HG02973 (cell line): ENCODE measurements at regions not wholly inside any gene's neighbourhood (a gene's known extent, or its start where the extent isn't known, plus 50 kb on each side); places are given as distances from the start of the nearest gene placed in this dataset.

Source experiments
- ATAC-seq: cut with Tn5 transposase; IDR thresholded peaks from one replicate; pipeline ENCODE4 v1.9.1; 2021; ENCODE audit warnings: moderate library complexity; ENCODE audit not compliant: unreplicated experiment

DNA sequence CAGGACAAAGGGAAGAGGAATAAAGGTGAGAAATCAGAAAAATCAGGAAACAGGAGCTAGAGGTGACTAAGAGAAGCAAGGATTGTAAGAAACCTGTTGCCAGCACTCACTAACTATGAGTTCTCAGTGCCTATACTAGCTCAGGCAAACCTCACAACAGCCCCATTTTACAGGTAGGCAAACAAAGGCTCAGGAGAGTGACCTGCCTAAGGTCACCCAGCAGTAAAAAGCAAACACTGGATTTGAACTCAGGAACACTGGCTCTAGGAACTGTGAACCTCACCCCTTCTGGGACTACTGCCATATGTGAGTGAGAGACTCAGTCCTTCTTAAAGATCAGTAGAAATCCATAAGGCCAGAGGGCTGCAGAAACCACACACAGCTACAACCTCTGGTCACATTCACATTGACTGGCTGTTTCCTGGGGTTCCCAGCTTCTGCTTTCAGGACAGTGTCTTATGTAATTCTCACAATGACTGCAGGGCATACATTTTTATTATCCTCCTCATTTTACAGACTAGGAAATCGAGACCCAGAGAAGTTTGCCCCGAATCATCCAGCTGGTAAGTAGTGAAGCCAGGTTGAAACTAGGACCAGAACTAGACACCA lies 80.7 kb upstream of the MAFB start:
- ATAC-seq, result no peak

DNA sequence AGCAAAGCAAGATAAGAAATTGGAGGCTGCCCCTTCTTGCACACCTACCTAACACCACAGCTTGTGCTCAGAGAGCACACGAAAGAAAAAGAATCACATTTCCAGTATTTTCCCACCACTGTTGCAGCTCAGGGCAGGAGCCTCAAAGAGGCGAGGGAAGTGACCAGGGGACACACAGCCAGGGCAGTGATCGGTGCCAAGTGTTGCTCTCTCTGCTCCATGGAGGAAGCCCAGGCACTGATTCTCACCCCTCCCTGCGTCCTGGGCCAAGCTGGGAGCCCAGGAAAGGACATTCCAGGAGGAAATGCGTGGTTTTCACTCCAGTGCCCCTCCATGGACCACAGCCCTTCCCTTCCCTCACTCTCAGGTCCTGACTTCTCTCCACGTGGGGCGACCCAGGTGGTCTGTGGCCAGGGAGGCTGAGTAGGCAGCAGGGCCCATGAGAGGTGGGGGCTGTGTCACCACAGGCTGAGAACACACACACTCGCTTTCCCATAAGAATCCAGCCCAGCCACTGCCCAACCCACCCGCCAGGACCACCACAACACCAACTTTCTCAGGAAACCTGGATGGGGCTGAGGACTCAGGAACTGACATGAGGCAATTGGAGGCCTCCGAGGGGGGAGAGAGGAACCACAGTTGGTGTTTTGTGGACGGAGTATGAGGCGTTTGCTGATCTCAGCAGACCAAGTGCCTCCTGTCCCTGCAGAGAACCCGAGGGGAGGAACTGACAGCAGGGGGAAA lies 81.7 kb upstream of the MAFB start:
- ATAC-seq, result no peak

DNA sequence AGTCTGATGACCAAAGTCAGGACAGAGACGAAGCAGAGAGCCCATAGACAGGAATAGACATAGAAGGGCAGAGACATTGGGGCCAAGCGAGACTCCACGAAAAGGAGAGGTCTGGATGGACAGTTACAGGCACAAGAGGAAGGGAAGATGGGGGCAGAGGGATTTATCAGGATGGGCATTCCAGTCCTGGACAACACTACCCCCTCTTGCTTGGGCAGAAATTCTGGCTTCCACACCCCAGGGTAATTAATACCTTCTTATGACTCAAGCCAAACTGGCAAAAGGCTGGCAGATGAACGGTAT lies 82.2 kb upstream of the MAFB start:
- no peak for ATAC-seq

DNA sequence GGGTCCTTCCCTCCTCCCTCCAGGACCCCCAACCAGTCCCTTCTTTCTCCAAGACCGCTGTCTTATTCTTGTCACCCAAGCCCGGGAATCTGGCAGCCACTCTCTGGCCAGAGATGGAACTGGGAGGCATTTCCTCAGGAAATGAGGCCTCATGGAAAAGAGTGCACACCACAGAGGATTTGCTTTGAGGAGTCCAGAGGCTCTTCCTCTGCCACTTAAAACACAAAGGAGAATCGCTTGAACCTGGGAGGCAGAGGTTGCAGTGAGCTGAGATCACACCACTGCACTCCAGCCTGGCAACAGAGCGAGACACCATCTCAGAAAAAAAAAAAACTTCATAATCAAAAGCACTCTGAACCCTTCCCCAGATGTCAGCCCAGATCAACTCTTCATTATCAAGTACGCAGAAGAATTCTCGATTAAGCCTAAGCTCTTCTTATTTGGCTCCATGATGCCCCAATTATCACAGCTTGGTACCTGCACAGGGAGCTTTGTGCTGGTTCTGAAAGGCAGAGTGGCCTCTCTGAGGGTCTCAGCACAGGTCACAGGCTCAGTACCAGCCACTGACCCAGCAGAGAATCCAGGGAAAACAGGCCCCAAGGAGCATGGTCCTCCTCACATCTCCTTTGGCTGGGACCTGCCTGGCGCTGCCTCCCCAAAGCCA lies 82.9 kb upstream of the MAFB start:
- no peak for ATAC-seq

DNA sequence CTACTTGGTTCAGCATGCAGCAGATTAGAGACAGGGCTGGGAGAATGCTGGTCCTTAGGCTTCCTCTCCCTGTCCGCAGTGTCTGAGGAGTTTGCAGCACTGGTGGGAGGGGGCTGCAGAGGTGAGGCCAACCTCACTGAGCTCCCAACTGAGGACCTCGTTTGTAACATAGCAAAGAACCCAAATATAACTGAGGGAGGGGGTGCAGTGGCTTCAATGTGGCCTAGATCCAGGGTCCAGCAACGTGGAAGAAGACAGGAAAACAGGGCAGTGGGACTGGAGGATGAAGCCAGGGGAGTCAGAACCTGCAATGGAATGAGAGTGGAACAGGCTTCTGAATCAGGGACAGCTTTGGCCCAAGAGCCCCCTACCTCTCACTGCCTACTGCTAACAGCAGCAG lies 84.3 kb upstream of the MAFB start:
- ATAC-seq, result no peak

DNA sequence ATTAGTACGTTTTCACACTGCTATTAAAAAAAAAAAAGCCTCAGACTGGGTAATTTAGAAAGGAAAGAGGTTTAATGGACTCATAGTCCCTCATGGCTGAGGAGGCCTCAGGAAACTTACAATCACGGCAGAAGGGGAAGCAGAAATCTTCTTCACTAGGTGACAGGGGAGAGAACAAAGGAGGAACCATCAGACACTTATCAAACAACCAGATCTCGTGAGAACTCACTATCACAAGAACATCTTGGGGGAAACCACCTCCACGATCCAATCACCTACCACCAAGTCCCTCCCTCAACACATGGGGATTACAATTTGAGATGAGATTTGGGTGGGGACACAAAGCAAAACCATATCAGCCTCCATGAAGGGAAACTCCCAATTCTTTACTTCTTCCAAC lies 85.2 kb upstream of the MAFB start:
- no peak for ATAC-seq

DNA sequence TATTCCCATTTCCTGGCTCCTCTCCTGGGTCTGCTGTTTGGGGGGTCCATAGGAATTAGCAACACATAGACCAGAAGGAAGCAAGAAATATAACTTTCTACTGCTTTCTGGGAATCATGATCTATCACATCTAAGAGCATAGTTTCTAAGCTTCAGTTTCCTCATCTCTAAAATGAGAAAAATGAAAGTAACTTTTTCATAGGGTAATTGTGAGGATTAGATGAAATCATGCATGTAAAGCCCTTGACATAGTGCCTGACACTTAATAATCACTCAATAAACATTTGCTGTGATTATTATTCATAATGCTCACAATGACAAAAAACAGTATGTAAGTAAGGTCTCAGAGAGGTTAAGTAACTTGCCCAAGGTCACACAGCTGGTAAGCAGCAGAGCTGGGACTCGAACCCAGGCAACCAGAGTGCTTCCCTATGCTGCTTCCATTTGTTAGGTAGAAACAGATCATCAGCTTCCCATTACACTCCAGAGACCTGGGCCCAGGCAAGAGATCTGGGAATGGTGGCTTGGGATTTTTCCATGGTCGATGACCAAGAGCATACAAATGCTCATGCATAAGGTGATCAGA lies 86.6 kb upstream of the MAFB start:
- no peak for ATAC-seq

DNA sequence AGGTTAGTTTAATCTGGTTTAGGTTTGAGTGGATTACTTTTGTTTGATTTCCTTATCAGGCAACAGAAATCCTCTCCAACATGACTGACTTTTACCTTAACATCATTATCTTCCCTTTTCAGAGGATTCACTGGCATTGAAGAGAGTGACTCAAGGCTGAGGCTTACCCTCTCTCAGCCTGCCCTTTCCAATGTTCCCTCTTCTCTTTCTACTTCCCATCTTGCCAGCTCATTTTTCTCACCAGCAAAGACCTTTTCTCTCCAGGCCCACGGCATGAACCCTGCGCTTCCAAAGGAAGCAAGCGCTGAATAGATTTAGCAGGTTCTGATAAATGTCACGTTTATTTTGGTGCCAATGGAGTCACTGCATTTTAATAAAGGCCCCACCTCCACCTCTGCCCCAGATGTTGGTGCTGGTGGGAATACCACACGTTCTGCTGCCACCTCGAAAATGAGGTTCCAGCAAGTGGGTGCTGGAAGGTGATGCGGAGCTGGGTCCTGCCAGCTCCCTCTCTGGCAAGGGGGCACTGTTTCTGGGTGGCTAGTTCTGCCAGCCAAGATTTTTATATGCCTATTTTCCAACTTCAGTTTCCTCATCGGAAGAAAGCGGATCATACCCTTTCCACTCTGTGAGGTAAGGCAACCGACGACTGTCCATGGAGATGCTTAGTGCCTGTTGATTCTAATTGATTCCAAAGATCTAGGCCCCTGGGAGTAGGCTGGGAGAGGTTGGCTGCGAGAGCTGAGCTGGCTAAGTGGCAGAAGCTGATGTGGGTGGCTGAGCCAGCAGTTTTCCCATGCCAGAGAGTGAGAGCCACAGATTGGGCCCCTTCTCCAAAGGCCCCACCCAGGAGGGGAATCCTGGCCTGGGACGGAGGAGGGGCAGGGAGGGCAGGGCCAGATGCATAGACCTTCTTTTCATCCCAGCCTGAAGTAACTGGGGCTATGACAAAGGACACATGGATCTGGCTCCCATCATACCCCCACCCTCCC lies 87.7 kb upstream of the MAFB start:
- ATAC-seq, result no peak

DNA sequence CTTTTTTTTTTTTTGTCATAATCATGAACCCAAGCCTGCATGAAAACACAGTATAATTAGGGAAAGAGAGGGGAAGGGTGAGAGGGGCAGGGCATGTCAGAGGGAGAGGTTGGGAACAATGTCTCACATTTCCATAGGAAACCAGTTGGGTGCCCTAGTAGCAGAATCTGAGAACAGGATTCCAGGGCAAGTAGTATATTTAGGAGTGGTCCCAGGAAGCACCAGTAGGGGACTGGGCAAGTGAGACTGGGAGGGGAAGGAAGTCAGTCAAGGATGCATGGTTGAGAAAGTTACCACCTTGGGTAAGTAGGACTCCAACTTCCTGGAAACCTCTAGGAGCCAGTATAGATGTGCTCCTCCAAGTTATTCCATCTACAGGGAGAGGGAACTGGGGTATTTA lies 88.6 kb upstream of the MAFB start:
- ATAC-seq, result no peak

DNA sequence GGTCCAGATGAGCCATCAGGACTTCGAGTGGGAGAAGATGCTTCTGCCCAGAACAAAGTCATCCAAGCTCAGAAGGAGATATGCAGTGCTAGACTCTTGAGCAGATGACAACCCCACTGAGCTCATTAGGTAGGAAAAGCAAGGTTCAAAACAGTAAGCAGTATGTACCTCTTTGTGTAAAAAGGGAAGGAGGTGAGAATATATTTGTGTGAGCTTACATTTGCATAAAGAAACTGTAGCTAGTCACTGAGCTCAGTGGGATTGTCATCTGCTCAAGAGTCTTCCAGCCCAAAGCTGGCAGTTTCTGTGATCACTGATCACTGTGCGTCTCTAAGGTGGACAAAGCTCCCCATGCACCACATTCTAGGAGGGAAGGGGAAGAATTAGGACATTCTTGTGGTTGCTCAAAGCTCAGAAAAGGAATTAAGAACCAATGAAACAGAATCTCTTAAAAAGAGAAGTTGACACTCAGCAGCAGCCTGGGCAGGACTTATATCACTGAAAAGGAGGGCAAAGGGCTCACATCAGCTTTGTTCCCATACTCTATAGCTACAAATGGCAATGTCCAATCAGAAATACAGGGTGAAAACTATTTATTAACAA lies 90.0 kb upstream of the MAFB start:
- ATAC-seq, result no peak

DNA sequence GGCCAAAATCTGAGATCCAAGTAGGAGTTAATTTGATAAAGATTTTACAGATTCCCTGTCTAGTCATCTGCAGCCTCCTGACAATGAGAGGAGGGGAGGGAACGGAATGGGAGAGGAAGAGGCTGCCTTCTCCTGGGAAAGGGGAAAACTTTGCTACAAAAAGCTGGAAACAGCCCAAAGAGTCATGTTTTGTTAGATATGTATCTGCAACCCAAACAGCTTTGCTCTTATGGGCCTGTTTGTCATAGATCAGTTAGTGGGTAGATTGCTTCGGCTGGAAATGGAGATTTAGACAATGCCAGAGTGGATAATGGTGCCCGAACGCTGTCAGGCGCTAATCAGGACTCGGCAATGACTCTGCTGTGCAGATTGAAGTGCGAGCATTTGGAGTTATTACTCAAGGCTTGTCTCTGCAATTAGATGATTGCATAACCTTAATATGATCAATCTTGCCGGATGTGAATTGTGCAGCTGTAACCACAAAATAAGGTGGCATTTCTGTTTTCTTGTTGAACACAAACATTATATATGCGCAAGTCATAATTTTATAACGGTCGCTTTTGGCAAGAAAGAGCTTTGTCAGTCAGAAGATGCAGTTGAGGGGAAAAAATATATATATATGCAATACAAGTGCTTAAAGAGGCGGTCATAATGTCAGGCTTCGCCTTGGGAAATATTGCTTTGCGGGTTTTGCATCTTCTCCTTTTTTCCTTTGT lies 92.4 kb upstream of the MAFB start:
- ATAC-seq, result no peak

DNA sequence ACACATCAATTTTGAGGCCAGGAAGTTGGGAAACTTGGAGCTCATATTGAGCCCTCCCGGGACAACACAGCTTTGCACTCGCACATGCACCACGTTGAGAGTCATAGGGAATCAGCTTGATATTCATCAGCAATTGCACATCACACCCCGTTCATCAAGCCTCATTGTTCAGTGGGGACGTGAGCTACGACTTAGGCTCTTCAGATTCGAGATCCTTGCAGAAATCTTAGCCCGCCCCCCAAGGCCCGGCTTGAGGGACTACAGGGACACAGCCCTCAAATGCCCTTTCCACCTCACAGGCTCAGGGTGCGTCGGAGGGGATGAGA lies 93.0 kb upstream of the MAFB start:
- ATAC-seq, result no peak

DNA sequence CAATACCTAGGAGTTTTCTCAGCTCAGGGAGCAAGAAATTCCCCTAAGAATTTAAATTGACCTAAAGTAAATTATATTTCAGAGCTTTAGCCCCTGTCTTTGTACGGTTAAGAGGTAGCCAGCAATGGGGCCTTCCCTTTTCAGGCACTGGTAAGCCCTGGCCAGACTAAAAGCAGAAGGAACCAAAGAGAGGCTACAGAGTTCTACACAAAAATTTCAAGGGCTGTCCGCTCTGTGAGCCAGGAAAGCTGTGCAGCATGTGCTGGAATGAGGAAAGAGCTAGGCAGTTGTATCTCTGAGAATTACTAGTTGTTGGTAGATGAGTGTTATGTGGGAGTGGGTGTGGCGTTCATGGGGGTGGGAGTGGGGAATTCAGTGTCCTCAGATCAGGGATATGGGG lies 96.3 kb upstream of the MAFB start:
- ATAC-seq, result no peak

DNA sequence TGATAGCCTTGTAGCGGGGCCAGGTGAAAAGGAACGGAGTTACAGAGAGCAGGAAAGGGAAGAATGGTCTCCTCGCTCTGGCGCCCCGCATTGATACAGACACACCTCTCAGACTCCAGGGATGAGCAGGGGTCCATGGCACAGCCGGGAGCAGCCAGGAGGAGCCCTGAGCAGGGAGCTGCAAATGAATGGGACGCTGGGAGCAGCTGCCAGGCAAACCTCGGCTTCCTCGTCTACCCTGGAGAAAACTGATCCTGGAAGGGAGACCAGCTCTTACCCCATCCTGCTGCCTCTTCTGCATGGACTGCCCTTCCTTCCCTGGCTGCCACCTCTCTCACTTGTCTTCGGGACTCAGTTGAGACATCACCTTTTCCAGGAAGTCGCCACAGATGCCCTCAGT lies 97.3 kb upstream of the MAFB start:
- ATAC-seq, result no peak

DNA sequence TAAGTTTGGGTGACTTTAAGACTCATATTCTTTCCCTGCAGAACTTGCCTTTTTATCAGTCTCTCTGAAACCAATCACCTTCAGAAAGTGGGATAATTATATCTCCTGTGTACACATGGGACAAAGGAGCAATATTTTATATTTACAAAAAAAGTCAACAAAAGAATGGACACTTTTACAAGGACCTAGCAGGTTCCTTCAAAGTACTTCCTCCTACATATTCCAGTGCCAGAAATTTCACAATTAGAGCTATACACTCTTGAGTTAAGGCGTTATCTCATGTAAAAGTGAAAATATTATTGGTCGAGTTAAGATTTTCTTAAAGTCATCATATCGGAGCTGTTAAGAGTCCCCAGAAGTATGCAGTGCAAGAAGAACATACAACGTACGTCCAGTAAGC lies 98.9 kb upstream of the MAFB start:
- ATAC-seq, result no peak

DNA sequence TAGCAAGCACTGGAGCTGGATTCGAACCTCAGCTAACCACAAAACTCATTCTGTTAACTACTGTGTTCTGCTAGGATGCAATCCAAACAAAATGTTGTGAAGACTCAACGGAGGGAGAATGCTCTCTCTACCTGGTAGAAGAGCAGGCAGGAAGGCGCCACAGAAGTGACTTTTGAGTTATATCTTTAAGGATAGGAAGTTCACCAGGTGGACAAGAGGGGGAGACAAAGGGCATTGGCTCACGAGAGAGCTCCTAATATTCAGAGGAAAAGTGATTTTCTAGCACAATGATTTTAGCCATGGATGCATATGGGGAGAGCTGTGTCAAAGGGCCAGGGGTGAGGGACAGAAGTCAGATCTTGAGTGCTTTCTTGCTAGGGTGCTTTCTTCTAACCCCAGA lies 108.4 kb upstream of the MAFB start:
- no peak for ATAC-seq

DNA sequence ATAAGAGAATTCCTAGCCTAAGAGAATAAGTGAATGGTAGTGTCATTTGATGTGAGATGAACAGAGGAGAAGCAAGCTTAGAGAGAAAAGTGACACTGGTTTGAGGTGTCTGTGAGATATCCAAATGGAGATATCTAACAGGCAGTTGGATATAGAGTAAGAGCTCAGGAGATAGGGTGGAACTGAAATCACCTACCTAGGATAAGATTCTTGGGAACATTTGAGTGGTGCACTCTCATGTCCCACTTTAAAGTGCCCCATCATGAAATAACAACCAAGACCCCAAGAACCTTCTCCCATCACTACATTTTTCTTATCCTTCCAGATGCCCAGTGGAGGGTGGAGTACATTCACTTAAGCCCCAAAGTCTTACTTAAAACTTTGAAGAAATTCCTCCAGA lies 109.0 kb upstream of the MAFB start:
- no peak for ATAC-seq

DNA sequence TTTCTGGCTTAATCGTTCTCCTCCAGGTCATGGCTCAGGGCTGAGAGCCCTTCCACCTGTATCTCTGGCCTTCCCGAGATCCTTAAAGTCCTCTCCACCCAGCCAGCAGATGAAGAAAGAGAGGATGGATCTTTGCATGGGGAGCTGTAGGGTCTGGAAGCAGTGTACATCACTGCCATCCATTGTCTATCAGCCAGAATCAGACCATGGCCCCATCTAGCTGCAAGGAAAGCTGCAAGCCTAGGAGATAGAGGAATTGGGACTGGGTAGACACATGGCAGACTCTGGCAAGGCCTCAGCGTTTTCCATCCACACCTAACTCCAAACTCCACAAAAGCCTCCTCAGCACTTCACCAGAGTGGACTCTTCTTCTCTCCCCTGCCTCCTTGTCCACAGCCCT lies 113.8 kb upstream of the MAFB start:
- no peak for ATAC-seq

DNA sequence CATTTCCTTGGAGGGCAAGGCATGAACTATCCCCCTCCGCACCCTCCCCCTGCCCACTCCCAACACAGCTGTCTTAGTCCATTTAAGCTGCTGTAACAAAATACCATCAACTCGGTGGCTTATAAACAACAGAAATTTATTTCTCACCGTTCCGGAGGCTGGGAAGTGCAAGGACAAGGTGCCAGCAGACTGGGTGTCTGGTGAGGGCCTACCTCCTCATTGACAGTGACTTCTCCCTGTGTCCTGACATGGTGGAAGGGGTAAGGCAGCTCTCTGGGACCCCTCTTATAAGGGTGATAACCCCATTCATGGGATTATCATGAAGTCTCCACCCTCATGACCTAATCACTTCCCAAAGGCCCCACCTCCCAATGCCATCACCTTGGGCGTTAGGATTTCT lies 114.3 kb upstream of the MAFB start:
- ATAC-seq, result no peak

DNA sequence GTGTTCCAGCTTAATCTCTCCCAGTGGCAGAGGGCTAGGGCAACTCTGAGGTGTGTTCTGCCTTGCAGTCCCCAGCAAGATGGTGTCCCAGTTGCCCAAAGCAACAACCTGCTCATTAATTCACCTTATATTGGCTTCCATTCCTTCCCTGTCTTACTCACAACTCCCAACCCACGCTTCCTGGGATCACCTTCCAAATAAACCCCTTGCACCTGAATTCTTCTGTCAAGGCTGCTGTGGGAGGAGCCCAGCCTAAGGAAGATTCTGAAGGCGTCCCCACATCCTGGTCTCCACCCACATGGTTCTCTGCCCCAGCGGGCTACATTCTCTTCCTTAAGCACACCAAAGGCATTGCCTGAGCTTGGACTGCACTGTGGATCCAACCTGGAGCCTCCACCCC lies 116.6 kb upstream of the MAFB start:
- ATAC-seq, result no peak
